Panc1 (cell line): ENCODE measurements at regions not wholly inside any gene's neighbourhood (a gene's known extent, or its start where the extent isn't known, plus 50 kb on each side); places are given as distances from the start of the nearest gene placed in this dataset.
A peak's percentile ranks its signal among the peaks of the same experiment; 100 is the strongest.

Experiments used
- ATAC-seq: fragments of 200-7000 bp; cut with Tn5 transposase; 2 replicates; pipeline ENCODE4 v1.9.1; 2020; ENCODE audit warnings: mild to moderate bottlenecking, moderate library complexity
- BruUV-seq: library from RNA; stranded (reverse); fragments of 400-500 nt; replicated peaks from 2 replicates; lab custom pipeline; 2021; lab: Mats Ljungman, UMichigan
- CTCF ChIA-PET: fragments of 300-600 bp; sonication (Branson Sonifier 250); formaldehyde crosslinking; loops from one replicate; lab custom pipeline; 2022; ENCODE audit warnings: antibody characterized with exemption; lab: Charles Lee
- POLR2A ChIA-PET: fragments of 300-600 bp; sonication (Branson Sonifier 250); formaldehyde crosslinking; loops from one replicate; lab custom pipeline; 2022; ENCODE audit warnings: antibody characterized with exemption; lab: Charles Lee
- DNase-seq: peaks from one replicate; pipeline ENCODE4 v3.0.0-alpha.2; 2010; ENCODE audit warnings: low read depth, low spot score
- H3K27ac ChIP-seq: 2 replicates; pipeline ENCODE4 v1.5.1; 2011; ENCODE audit warnings: mild to moderate bottlenecking, low read length, inconsistent platforms
- H3K27me3 ChIP-seq: fragments of 200-500 bp; sonication (Bioruptor generic); 2 replicates; pipeline ENCODE4 v1.6.0; 2014; ENCODE audit warnings: low read length, inconsistent platforms; ENCODE audit not compliant: control insufficient read depth, insufficient read depth
- H3K36me3 ChIP-seq: fragments of 200-500 bp; sonication (Bioruptor generic); 2 replicates; pipeline ENCODE4 v1.5.1; 2014; ENCODE audit warnings: inconsistent platforms, mild to moderate bottlenecking, low read length, moderate library complexity; ENCODE audit not compliant: control insufficient read depth, insufficient read depth
- H3K4me1 ChIP-seq: 2 replicates; pipeline ENCODE4 v1.5.1; 2011; ENCODE audit warnings: inconsistent platforms, mild to moderate bottlenecking, low read length, moderate library complexity; ENCODE audit not compliant: control insufficient read depth, insufficient read depth
- H3K4me3 ChIP-seq, 2 experiments: 2 replicates each; pipeline ENCODE4 v1.5.1; 2011 to 2012; ENCODE audit warnings: low read depth in 2 of 2, low read length in 2 of 2, mild to moderate bottlenecking in 2 of 2, inconsistent platforms in 1 of 2, moderate library complexity in 1 of 2
- H3K9me3 ChIP-seq: fragments of 200-500 bp; sonication (Bioruptor generic); 2 replicates; pipeline ENCODE4 v1.5.1; 2014; ENCODE audit warnings: low read depth, mild to moderate bottlenecking, inconsistent platforms, low read length, moderate library complexity; ENCODE audit not compliant: control insufficient read depth, insufficient read depth
- POLR2AphosphoS5 ChIP-seq: IDR thresholded peaks from 2 replicates; pipeline ENCODE4 v1.6.1; 2012; ENCODE audit warnings: mild to moderate bottlenecking, low read depth, low read length, moderate library complexity
- SIN3A ChIP-seq: IDR thresholded peaks from 2 replicates; pipeline ENCODE4 v1.6.1; 2012; ENCODE audit warnings: low read depth, mild to moderate bottlenecking, low read length, moderate library complexity, borderline replicate concordance; ENCODE audit not compliant: insufficient read depth
- TCF7L2 ChIP-seq: IDR thresholded peaks from 2 replicates; pipeline ENCODE4 v1.6.1; 2011; ENCODE audit warnings: mild to moderate bottlenecking, low read depth, low read length, inconsistent platforms
- in situ Hi-C: cut with HindIII; loops from 2 replicates; pipeline ENCODE4 v1.10.0; 2016; ENCODE audit warnings: low sequenced_read_pairs, low pct_unique_long_range_greater_than_20kb
- intact Hi-C: fragments of 100-400 bp; cut with micrococcal nuclease; formaldehyde crosslinking; loops from one replicate; pipeline ENCODE4 v1.10.0; 2022; ENCODE audit not compliant: unreplicated experiment
- TF ChIP-seq, protein P1 (sequence below): fragments of 450-650 bp; IDR thresholded peaks from 2 replicates; pipeline ENCODE4 v1.5.1; 2017; ENCODE audit warnings: mild to moderate bottlenecking
- TF ChIP-seq, protein P2 (sequence below), 2 experiments: IDR thresholded peaks; 2 replicates each; pipeline ENCODE4 v1.6.1; 2011 to 2012; ENCODE audit warnings: low read depth in 2 of 2, control low read depth in 1 of 2, low read length in 1 of 2, mild to moderate bottlenecking in 1 of 2, moderate library complexity in 1 of 2; ENCODE audit not compliant: insufficient read depth in 1 of 2

DNA sequence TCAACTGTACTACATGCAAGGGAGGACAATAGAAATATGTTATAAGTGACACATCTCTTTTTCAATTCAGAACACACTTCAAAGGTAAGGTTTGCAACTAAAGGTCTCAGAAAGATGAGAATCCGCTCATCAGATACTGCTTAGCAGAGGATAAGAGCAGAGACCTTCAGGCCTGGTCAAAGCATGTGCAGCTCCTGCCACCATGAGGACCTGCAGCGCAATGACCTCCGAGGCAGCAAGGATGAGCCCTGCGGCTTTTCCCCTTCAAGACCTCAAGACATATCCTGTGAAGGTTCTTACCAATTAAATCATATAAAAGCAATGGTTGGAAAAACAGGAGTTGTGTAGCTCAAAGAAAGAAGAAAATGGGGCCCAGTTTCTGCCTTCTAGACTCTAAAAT lies 135.8 kb downstream of the TRIM36 start:
- in situ Hi-C loops: no loop called here
- POLR2A ChIA-PET: no interaction called here
- DNase-seq: no peak

DNA sequence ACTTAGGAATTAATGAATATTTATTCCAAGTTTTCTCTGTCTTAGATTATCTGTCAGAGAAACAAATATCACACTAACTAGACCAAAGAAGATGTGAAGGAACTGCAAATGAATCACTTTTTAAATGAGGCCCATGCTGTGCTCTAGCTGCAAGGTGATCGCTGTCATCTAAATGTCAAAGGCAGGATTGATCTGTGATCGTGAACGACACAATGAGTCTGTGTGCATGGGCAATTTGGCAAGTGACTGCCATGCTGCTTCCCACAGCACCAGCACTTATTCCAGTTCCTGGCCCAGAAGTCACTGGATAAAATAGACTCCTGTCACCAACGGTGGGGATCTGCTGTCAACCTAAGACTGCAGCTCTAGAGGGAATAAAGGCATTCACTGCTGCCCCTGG lies 141.2 kb downstream of the TRIM36 start:
- intact Hi-C loops (no loop called here), in situ Hi-C loops (no loop called here)
- ATAC-seq: no peak
- Histone ChIP-seq H3K27ac (no peak overlapping the region), H3K4me1 (no peaks in the 10 kb centered on the region), H3K4me3 (no peak overlapping the region), H3K9me3 (no peaks in the 10 kb centered on the region), H3K36me3 (no peaks in the 10 kb centered on the region), H3K27me3 (no peaks in the 10 kb centered on the region)
- CTCF ChIA-PET: no interaction called here
- no peak for TF ChIP-seq POLR2AphosphoS5
- TF ChIP-seq TCF7L2: no peak
- TF ChIP-seq SIN3A: no peak
- TF ChIP-seq, protein P1, sequence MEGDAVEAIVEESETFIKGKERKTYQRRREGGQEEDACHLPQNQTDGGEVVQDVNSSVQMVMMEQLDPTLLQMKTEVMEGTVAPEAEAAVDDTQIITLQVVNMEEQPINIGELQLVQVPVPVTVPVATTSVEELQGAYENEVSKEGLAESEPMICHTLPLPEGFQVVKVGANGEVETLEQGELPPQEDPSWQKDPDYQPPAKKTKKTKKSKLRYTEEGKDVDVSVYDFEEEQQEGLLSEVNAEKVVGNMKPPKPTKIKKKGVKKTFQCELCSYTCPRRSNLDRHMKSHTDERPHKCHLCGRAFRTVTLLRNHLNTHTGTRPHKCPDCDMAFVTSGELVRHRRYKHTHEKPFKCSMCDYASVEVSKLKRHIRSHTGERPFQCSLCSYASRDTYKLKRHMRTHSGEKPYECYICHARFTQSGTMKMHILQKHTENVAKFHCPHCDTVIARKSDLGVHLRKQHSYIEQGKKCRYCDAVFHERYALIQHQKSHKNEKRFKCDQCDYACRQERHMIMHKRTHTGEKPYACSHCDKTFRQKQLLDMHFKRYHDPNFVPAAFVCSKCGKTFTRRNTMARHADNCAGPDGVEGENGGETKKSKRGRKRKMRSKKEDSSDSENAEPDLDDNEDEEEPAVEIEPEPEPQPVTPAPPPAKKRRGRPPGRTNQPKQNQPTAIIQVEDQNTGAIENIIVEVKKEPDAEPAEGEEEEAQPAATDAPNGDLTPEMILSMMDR: no peak
- TF ChIP-seq, protein P2, sequence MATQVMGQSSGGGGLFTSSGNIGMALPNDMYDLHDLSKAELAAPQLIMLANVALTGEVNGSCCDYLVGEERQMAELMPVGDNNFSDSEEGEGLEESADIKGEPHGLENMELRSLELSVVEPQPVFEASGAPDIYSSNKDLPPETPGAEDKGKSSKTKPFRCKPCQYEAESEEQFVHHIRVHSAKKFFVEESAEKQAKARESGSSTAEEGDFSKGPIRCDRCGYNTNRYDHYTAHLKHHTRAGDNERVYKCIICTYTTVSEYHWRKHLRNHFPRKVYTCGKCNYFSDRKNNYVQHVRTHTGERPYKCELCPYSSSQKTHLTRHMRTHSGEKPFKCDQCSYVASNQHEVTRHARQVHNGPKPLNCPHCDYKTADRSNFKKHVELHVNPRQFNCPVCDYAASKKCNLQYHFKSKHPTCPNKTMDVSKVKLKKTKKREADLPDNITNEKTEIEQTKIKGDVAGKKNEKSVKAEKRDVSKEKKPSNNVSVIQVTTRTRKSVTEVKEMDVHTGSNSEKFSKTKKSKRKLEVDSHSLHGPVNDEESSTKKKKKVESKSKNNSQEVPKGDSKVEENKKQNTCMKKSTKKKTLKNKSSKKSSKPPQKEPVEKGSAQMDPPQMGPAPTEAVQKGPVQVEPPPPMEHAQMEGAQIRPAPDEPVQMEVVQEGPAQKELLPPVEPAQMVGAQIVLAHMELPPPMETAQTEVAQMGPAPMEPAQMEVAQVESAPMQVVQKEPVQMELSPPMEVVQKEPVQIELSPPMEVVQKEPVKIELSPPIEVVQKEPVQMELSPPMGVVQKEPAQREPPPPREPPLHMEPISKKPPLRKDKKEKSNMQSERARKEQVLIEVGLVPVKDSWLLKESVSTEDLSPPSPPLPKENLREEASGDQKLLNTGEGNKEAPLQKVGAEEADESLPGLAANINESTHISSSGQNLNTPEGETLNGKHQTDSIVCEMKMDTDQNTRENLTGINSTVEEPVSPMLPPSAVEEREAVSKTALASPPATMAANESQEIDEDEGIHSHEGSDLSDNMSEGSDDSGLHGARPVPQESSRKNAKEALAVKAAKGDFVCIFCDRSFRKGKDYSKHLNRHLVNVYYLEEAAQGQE (IDR thresholded peaks at IDR 0.05; ENCODE audit: insufficient read depth in 1 of 2, low read depth in 2 of 2, low read length in 1 of 2): no peak
- BruUV-seq: no TSS peak
- POLR2A ChIA-PET: no interaction called here
- DNase-seq: no peak

More for the DNA sequence above, 135.8 kb downstream of the TRIM36 start:
- intact Hi-C loops: no loop called here
- TF ChIP-seq, protein P1: peak; percentile 28
- no peak for TF ChIP-seq SIN3A
- Histone ChIP-seq H3K9me3 (no peaks in the 10 kb centered on the region), H3K4me1 (no peaks in the 10 kb centered on the region), H3K36me3 (no peaks in the 10 kb centered on the region), H3K27me3 (no peaks in the 10 kb centered on the region), H3K27ac (no peak overlapping the region), H3K4me3 (no peak overlapping the region)
- BruUV-seq: no TSS peak
- CTCF ChIA-PET: no interaction called here
- ATAC-seq: no peak

DNA sequence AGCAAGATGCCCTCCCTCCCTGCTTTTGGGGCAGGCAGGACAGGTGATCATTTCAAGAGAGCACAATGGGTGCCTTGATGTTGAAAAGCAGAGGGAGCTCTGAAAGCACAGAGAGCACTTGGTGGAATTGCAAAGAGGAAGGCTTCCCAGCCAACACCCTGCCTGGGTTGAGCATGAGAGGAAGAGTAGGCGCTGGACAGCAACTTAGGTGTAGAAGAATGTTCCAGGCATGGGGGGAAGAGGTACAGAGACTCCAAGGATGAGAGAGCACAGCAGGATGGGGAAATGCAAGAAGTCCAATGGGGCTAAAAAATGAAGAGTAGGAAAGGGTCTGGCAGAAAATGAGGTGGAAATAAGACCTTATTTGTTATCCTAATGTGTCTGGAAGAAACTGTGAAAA lies 144.8 kb downstream of the TRIM36 start:
- no peak for ATAC-seq
- in situ Hi-C loops (no loop called here), intact Hi-C loops (no loop called here)
- Histone ChIP-seq H3K27ac (no peak overlapping the region), H3K9me3 (no peaks in the 10 kb centered on the region), H3K4me1 (no peaks in the 10 kb centered on the region), H3K27me3 (no peaks in the 10 kb centered on the region), H3K36me3 (no peaks in the 10 kb centered on the region), H3K4me3 (no peak overlapping the region)
- CTCF ChIA-PET: no interaction called here
- no TSS peak for BruUV-seq
- no peak for TF ChIP-seq SIN3A
- no peak for TF ChIP-seq TCF7L2
- TF ChIP-seq POLR2AphosphoS5: no peak
- TF ChIP-seq, protein P2 (IDR thresholded peaks at IDR 0.05; ENCODE audit: insufficient read depth in 1 of 2, low read depth in 2 of 2, low read length in 1 of 2): no peak
- TF ChIP-seq, protein P1: no peak
- no peak for DNase-seq
- POLR2A ChIA-PET: no interaction called here
